IMR-90 (cell line): ENCODE measurements at regions not wholly inside any gene's neighbourhood (a gene's known extent, or its start where the extent isn't known, plus 50 kb on each side); places are given as distances from the start of the nearest gene placed in this dataset.

Source experiments
- ATAC-seq: fragments of 200-7000 bp; cut with Tn5 transposase; 2 replicates; pipeline ENCODE4 v1.9.1; 2020; ENCODE audit warnings: low read depth, mild to moderate bottlenecking, moderate library complexity
- BruUV-seq: library from RNA; stranded (reverse); fragments of 400-500 nt; replicated peaks from 2 replicates; lab custom pipeline; 2021; lab: Mats Ljungman, UMichigan
- CTCF ChIA-PET: fragments of 300-600 bp; formaldehyde crosslinking; extraction: SDS; loops from one replicate; lab custom pipeline; 2021; ENCODE audit warnings: antibody characterized with exemption; lab: Yijun Ruan, JAX
- POLR2A ChIA-PET: fragments of 300-600 bp; sonication (Branson Sonifier 250); formaldehyde crosslinking; loops from one replicate; lab custom pipeline; 2022; ENCODE audit warnings: antibody characterized with exemption; ENCODE audit not compliant: unreplicated experiment; lab: Charles Lee
- DNase-seq: peaks from one replicate; pipeline ENCODE4 v3.0.0; 2013
- H2AFZ ChIP-seq: replicated peaks from 2 replicates; pipeline ENCODE3; 2013; ENCODE audit warnings: low read length, mild to moderate bottlenecking; ENCODE audit not compliant: poor library complexity
- H2AK5ac ChIP-seq: 2 replicates; pipeline ENCODE4 v1.6.1; 2013; ENCODE audit warnings: low read depth, low read length, inconsistent platforms
- H2AK9ac ChIP-seq: replicated peaks from 2 replicates; pipeline ENCODE3; 2013; ENCODE audit warnings: mild to moderate bottlenecking, low read depth, low read length, moderate library complexity; ENCODE audit not compliant: poor library complexity
- H2BK120ac ChIP-seq: 2 replicates; pipeline ENCODE4 v1.6.1; 2013; ENCODE audit warnings: low read depth, low read length, inconsistent platforms
- H2BK15ac ChIP-seq: 3 replicates; pipeline ENCODE4 v1.6.1; 2013; ENCODE audit warnings: low read depth, low read length, inconsistent platforms
- H2BK20ac ChIP-seq: 2 replicates; pipeline ENCODE4 v1.6.1; 2013; ENCODE audit warnings: low read depth, mild to moderate bottlenecking, inconsistent platforms, low read length, moderate library complexity
- H2BK5ac ChIP-seq: 2 replicates; pipeline ENCODE4 v1.6.1; 2013; ENCODE audit warnings: mild to moderate bottlenecking, low read depth, low read length, inconsistent platforms; ENCODE audit not compliant: poor library complexity, severe bottlenecking
- H3K14ac ChIP-seq: replicated peaks from 2 replicates; pipeline ENCODE4 v1.6.1; 2013; ENCODE audit warnings: low read depth, low read length, inconsistent platforms
- H3K18ac ChIP-seq: 2 replicates; pipeline ENCODE4 v1.6.1; 2013; ENCODE audit warnings: low read depth, low read length, control low read depth
- H3K23ac ChIP-seq: 2 replicates; pipeline ENCODE4 v1.6.1; 2013; ENCODE audit warnings: low read depth, low read length, inconsistent platforms
- H3K27ac ChIP-seq: 2 replicates; pipeline ENCODE4 v1.5.1; 2013; ENCODE audit warnings: mild to moderate bottlenecking, control low read depth, low read length; ENCODE audit not compliant: insufficient read depth
- H3K27me3 ChIP-seq: 2 replicates; pipeline ENCODE4 v1.6.1; 2013; ENCODE audit warnings: low read length; ENCODE audit not compliant: control insufficient read depth, insufficient read depth
- H3K36me3 ChIP-seq: 2 replicates; pipeline ENCODE4 v1.6.1; 2013; ENCODE audit warnings: low read length, mixed read lengths; ENCODE audit not compliant: control insufficient read depth, insufficient read depth
- H3K4ac ChIP-seq: 2 replicates; pipeline ENCODE4 v1.6.1; 2013; ENCODE audit warnings: low read depth, low read length, inconsistent platforms
- H3K4me1 ChIP-seq: 2 replicates; pipeline ENCODE4 v1.6.1; 2013; ENCODE audit warnings: low read length, mixed read lengths; ENCODE audit not compliant: control insufficient read depth, insufficient read depth
- H3K4me2 ChIP-seq: 2 replicates; pipeline ENCODE4 v1.6.1; 2013; ENCODE audit warnings: low read depth, mild to moderate bottlenecking, control low read depth, low read length, moderate library complexity
- H3K4me3 ChIP-seq: 2 replicates; pipeline ENCODE4 v1.5.1; 2013; ENCODE audit warnings: low read depth, mild to moderate bottlenecking, control low read depth, low read length, moderate library complexity; ENCODE audit not compliant: insufficient read depth
- H3K56ac ChIP-seq: 2 replicates; pipeline ENCODE4 v1.6.1; 2013; ENCODE audit warnings: low read length, inconsistent platforms; ENCODE audit not compliant: insufficient read depth; ENCODE audit errors: extremely low read depth
- H3K79me1 ChIP-seq, 2 experiments: 2 replicates each; pipeline ENCODE4 v1.6.1; 2013; ENCODE audit warnings: low read length in 2 of 2, inconsistent platforms in 1 of 2, low read depth in 1 of 2
- H3K9ac ChIP-seq: 2 replicates; pipeline ENCODE4 v1.6.1; 2013; ENCODE audit warnings: low read depth, low read length, control low read depth
- H3K9me1 ChIP-seq: 2 replicates; pipeline ENCODE4 v1.6.1; 2013; ENCODE audit warnings: low read length, inconsistent platforms; ENCODE audit not compliant: insufficient read depth
- H3K9me3 ChIP-seq: 2 replicates; pipeline ENCODE4 v1.6.1; 2013; ENCODE audit warnings: low read length; ENCODE audit not compliant: control insufficient read depth, insufficient read depth
- H4K20me1 ChIP-seq: 2 replicates; pipeline ENCODE4 v1.6.1; 2013; ENCODE audit warnings: low read length, inconsistent platforms; ENCODE audit not compliant: insufficient read depth
- H4K5ac ChIP-seq: 2 replicates; pipeline ENCODE4 v1.6.1; 2013; ENCODE audit warnings: mild to moderate bottlenecking, low read depth, low read length, control low read depth
- H4K8ac ChIP-seq, 2 experiments: 2 replicates each; pipeline ENCODE4 v1.6.1; 2013; ENCODE audit warnings: low read depth in 2 of 2, low read length in 2 of 2, control low read depth in 1 of 2, inconsistent platforms in 1 of 2
- H4K91ac ChIP-seq: 2 replicates; pipeline ENCODE4 v1.6.1; 2013; ENCODE audit warnings: low read depth, low read length, inconsistent platforms; ENCODE audit not compliant: insufficient read depth
- BHLHE40 ChIP-seq: fragments of 150-350 bp; IDR thresholded peaks from 2 replicates; pipeline ENCODE4 v1.6.1; 2016; ENCODE audit warnings: mild to moderate bottlenecking, low read depth, low read length
- CEBPB ChIP-seq: IDR thresholded peaks from 2 replicates; pipeline ENCODE4 v1.6.1; 2012; ENCODE audit warnings: low read depth, low read length, improper control_type of control experiment
- CHD1 ChIP-seq: IDR thresholded peaks from 2 replicates; pipeline ENCODE4 v1.6.1; 2012; ENCODE audit warnings: low read depth, low read length, improper control_type of control experiment
- CTCF ChIP-seq: conservative IDR thresholded peaks from 2 replicates; pipeline ENCODE4 v1.5.1; 2012; ENCODE audit warnings: mild to moderate bottlenecking, low read depth, low read length, improper control_type of control experiment
- ELK1 ChIP-seq: fragments of 150-350 bp; IDR thresholded peaks from 2 replicates; pipeline ENCODE4 v1.6.1; 2016; ENCODE audit warnings: low read depth, mild to moderate bottlenecking, low read length, moderate library complexity, borderline replicate concordance
- FOS ChIP-seq: fragments of 150-350 bp; IDR thresholded peaks from 2 replicates; pipeline ENCODE4 v1.6.1; 2016; ENCODE audit warnings: low read depth, low read length
- MAFK ChIP-seq: IDR thresholded peaks from 2 replicates; pipeline ENCODE4 v1.6.1; 2012; ENCODE audit warnings: low read depth, low read length, improper control_type of control experiment
- MAZ ChIP-seq: IDR thresholded peaks from 2 replicates; pipeline ENCODE4 v1.6.1; 2012; ENCODE audit warnings: low read depth, mild to moderate bottlenecking, low read length, improper control_type of control experiment, moderate library complexity, borderline replicate concordance
- MXI1 ChIP-seq: IDR thresholded peaks from 2 replicates; pipeline ENCODE4 v1.6.1; 2012; ENCODE audit warnings: low read depth, mild to moderate bottlenecking, low read length, moderate library complexity, borderline replicate concordance
- NFE2L2 ChIP-seq: fragments of 150-350 bp; IDR thresholded peaks from 2 replicates; pipeline ENCODE4 v1.6.1; 2016; ENCODE audit warnings: low read depth, mild to moderate bottlenecking, low read length
- POLR2A ChIP-seq: IDR thresholded peaks from 2 replicates; pipeline ENCODE4 v1.6.1; 2012; ENCODE audit warnings: mild to moderate bottlenecking, low read depth, low read length
- RAD21 ChIP-seq: IDR thresholded peaks from 2 replicates; pipeline ENCODE4 v1.6.1; 2012; ENCODE audit warnings: low read length, improper control_type of control experiment
- RCOR1 ChIP-seq: IDR thresholded peaks from 2 replicates; pipeline ENCODE4 v1.6.1; 2012; ENCODE audit warnings: mild to moderate bottlenecking, low read length, improper control_type of control experiment; ENCODE audit not compliant: insufficient replicate concordance
- RFX5 ChIP-seq: IDR thresholded peaks from 2 replicates; pipeline ENCODE4 v1.8.0; 2012; ENCODE audit warnings: low read depth, mild to moderate bottlenecking, low read length, moderate library complexity
- SMC3 ChIP-seq: fragments of 150-350 bp; IDR thresholded peaks from 2 replicates; pipeline ENCODE4 v1.6.1; 2016; ENCODE audit warnings: low read depth, mild to moderate bottlenecking, antibody characterized with exemption, low read length, moderate library complexity
- USF2 ChIP-seq: fragments of 150-350 bp; IDR thresholded peaks from 2 replicates; pipeline ENCODE4 v1.6.1; 2017; ENCODE audit warnings: mild to moderate bottlenecking, antibody characterized with exemption, low read length, low read depth
- dilution Hi-C: fragments of 300-500 bp; cut with HindIII; formaldehyde crosslinking; loops from one replicate; pipeline ENCODE4 v1.14.3; 2018; ENCODE audit warnings: low sequenced_read_pairs; ENCODE audit not compliant: unreplicated experiment
- in situ Hi-C: fragments of 300-500 bp; cut with MboI; formaldehyde crosslinking; loops from 3 replicates; pipeline ENCODE4 v1.14.3; 2019; ENCODE audit warnings: low sequenced_read_pairs, inconsistent platforms, mixed read lengths
- intact Hi-C: fragments of 100-400 bp; cut with micrococcal nuclease; formaldehyde crosslinking; loops from 2 replicates; pipeline ENCODE4 v1.10.0; 2022

- Histone ChIP-seq H2BK120ac (no peak overlapping the region), H3K27ac (no peak overlapping the region), H3K4ac (no peak overlapping the region), H3K79me1 (no peaks in the 10 kb centered on the region), H3K36me3 (no peaks in the 10 kb centered on the region), H2BK20ac (no peak overlapping the region), H2AK9ac (no peak overlapping the region), H3K9me1 (no peaks in the 10 kb centered on the region), H2AFZ (no peak overlapping the region), H4K91ac (no peak overlapping the region), H2BK15ac (no peak overlapping the region), H3K9me3 (peaks cover 3% of the 10 kb centered on the region; the same call in 1 of the 2 replicates), H2BK5ac (no peak overlapping the region), H2AK5ac (no peak overlapping the region), H3K14ac (no peak overlapping the region), H4K5ac (no peak overlapping the region), H3K27me3 (no peaks in the 10 kb centered on the region), H4K8ac (no peak overlapping the region), H4K20me1 (no peaks in the 10 kb centered on the region), H3K56ac (no peak overlapping the region), H3K18ac (no peak overlapping the region), H3K4me2 (no peak overlapping the region), H3K4me1 (no peaks in the 10 kb centered on the region), H3K23ac (no peak overlapping the region), H3K9ac (no peak overlapping the region), H3K4me3 (no peak overlapping the region)
- CTCF ChIA-PET: interaction anchor here (0.6 kb wide), 1 partner anchor 562 kb away, joined by 5 read pairs; no protein-coding TSS in a partner anchor
- POLR2A ChIA-PET: no interaction called here
- no TSS peak for BruUV-seq
- TF ChIP-seq RCOR1 (no peak), CTCF (no peak), USF2 (no peak), CEBPB (no peak), FOS (no peak), MAFK (no peak), RAD21 (no peak), POLR2A (no peak), BHLHE40 (no peak), SMC3 (no peak), NFE2L2 (no peak), ELK1 (no peak), CHD1 (no peak), MXI1 (no peak), RFX5 (no peak), MAZ (no peak)
- in situ Hi-C loops: no loop called here
- dilution Hi-C loops: no loop called here
- ATAC-seq: no peak
- intact Hi-C loops: loop anchor here (5.0 kb wide), 1 partner anchor 82 kb away; no protein-coding TSS in a partner anchor
- no peak for DNase-seq
Measured at GRCh38 chr3:193754719-193755118, 161.7 kb downstream of the OPA1 start.
